ENCODE measurements at regions not wholly inside any gene's neighbourhood (a gene's known extent, or its start where the extent isn't known, plus 50 kb on each side); places are given as distances from the start of the nearest gene placed in this dataset.

DNA sequence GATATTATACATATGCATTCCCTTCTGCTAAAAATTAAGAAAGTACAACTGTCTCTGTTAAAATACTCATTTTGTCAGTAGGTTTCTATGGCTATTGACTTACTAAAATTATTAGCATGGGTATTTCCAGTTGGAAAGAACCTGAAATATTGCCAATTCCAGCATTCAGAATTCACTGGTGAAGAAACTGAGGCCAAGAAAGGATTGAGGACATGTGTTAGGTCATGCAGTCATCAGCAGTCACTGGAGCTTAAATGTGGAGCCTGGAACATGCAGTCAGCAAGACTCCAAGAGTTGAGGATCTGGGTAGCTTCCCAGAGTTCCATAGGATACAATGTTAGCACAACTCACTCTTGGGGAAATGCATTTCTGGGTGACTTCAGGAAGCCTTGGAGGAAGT, 1335.6 kb downstream of the AACS start:
- DNase-seq (ENCODE audit: low spot score) = no peak
- Mint-ChIP-seq H3K9me3 (peaks cover 8% of the 10 kb centered on the region), H3K36me3 (ENCODE audit: low read depth) (no peaks in the 10 kb centered on the region), H3K4me3 (no peak overlapping the region), H3K27ac (no peak overlapping the region), H3K4me1 (ENCODE audit: low read depth) (no peaks in the 10 kb centered on the region), H3K27me3 (ENCODE audit: insufficient read depth) (no peaks in the 10 kb centered on the region)
- intact Hi-C loops (cut with micrococcal nuclease) = no loop called here

DNA sequence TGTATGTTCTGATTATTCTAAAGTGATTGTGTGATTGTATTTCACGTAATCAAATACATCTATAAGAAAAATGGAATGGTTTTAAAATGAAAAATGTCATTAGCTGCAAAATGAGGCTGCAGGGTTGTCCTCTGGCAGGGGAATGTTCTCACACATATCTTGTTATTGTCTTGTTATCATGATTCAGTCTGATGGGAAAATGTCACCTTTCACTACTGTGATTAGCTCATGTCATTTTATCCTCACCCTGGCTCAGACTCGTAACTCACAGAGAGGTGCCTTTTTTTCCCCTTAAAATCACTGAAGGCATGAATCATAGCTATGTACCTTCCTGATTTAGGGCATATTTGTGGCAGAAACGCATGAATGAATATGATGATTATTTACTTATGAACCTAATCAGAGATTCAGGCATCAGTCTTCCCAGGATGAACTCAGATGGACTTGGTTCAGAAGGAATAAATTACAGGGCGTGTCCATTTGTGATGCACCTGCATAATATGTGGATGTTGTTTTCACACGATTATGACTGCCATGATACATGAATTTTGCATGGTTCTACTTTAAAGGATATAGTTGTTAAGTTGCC, 1339.2 kb downstream of the AACS start:
- DNase-seq (ENCODE audit: low spot score) = no peak
- no peak overlapping the region for H3K27ac Mint-ChIP-seq
- no peaks in the 10 kb centered on the region for H3K27me3 Mint-ChIP-seq (ENCODE audit: insufficient read depth)
- intact Hi-C loops (cut with micrococcal nuclease) = no loop called here
- no peaks in the 10 kb centered on the region for H3K36me3 Mint-ChIP-seq (ENCODE audit: low read depth)
- H3K4me1 Mint-ChIP-seq (ENCODE audit: low read depth) = no peaks in the 10 kb centered on the region
- peaks cover 6% of the 10 kb centered on the region for H3K9me3 Mint-ChIP-seq
- H3K4me3 Mint-ChIP-seq = no peak overlapping the region

GRCh38 chr12:126418400-126418799, 1353.2 kb downstream of the AACS start:
- H3K36me3 Mint-ChIP-seq (ENCODE audit: low read depth) = no peaks in the 10 kb centered on the region
- H3K27ac Mint-ChIP-seq = no peak overlapping the region
- peaks cover 5% of the 10 kb centered on the region for H3K9me3 Mint-ChIP-seq
- H3K4me1 Mint-ChIP-seq (ENCODE audit: low read depth) = no peaks in the 10 kb centered on the region
- no peak overlapping the region for H3K4me3 Mint-ChIP-seq
- no peaks in the 10 kb centered on the region for H3K27me3 Mint-ChIP-seq (ENCODE audit: insufficient read depth)
- no peak for DNase-seq (ENCODE audit: low spot score)
- intact Hi-C loops (cut with micrococcal nuclease) = no loop called here

DNA sequence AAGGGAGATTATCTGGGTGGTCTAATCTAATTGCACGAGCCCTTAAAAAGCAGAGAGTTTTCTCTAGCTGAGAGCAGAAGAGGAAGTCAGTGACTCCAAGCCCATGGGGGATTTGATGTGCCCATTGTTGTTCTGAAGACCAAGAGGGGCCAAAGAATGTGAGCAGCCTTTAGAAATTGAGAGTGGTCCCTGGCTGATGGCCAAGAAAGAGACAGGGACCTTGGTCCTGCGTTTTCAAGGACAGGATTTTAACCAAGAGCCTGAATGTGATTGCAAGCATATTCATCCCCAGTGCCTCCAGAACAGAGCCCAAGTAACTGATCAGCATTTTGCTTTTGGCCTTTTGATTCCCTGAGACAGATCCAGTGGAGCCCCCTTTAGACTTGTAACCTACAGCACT, 1353.9 kb downstream of the AACS start:
- Mint-ChIP-seq H3K27me3 (ENCODE audit: insufficient read depth) (no peaks in the 10 kb centered on the region), H3K36me3 (ENCODE audit: low read depth) (no peaks in the 10 kb centered on the region), H3K9me3 (peaks cover 5% of the 10 kb centered on the region), H3K27ac (no peak overlapping the region), H3K4me1 (ENCODE audit: low read depth) (no peaks in the 10 kb centered on the region), H3K4me3 (no peak overlapping the region)
- no peak for DNase-seq (ENCODE audit: low spot score)
- intact Hi-C loops (cut with micrococcal nuclease) = no loop called here

GRCh38 chr12:126424696-126425095, 1359.5 kb downstream of the AACS start:
- H3K4me3 Mint-ChIP-seq = no peak overlapping the region

DNA sequence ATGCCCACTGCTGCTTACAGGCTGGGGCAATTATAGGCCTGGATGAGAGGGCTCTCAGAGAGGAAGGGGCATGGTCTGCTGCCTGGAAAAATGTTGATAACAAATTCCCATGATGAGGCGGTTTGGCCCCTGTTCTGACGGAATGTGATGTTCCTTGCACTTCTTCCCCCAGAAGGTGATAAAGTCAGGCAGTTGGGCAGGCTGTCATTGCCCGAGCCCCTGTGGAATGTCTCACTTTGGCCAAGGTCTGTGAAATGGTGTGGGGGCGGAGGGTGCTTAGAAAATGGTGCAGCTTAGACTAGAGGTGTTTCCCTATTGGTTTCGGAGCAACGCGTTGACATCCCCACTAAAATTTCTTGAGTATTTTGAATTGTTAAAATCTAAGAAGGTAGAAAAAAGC, 1360.0 kb downstream of the AACS start:
- no peaks in the 10 kb centered on the region for H3K27me3 Mint-ChIP-seq (ENCODE audit: insufficient read depth)
- H3K4me1 Mint-ChIP-seq (ENCODE audit: low read depth) = no peaks in the 10 kb centered on the region
- no peaks in the 10 kb centered on the region for H3K36me3 Mint-ChIP-seq (ENCODE audit: low read depth)
- no peak overlapping the region for H3K4me3 Mint-ChIP-seq
- no peak overlapping the region for H3K27ac Mint-ChIP-seq
- intact Hi-C loops (cut with micrococcal nuclease) = no loop called here
- DNase-seq (ENCODE audit: low spot score) = no peak
- no peaks in the 10 kb centered on the region for H3K9me3 Mint-ChIP-seq

More at GRCh38 chr12:126424696-126425095, 1359.5 kb downstream of the AACS start:
- Mint-ChIP-seq H3K4me1 (ENCODE audit: low read depth) (no peaks in the 10 kb centered on the region), H3K27ac (no peak overlapping the region), H3K27me3 (ENCODE audit: insufficient read depth) (no peaks in the 10 kb centered on the region), H3K9me3 (peaks cover 1% of the 10 kb centered on the region), H3K36me3 (ENCODE audit: low read depth) (no peaks in the 10 kb centered on the region)
- intact Hi-C loops (cut with micrococcal nuclease) = no loop called here
- no peak for DNase-seq (ENCODE audit: low spot score)

- Mint-ChIP-seq H3K4me3 (no peak overlapping the region), H3K9me3 (no peaks in the 10 kb centered on the region), H3K27ac (no peak overlapping the region), H3K36me3 (ENCODE audit: low read depth) (no peaks in the 10 kb centered on the region), H3K4me1 (ENCODE audit: low read depth) (no peaks in the 10 kb centered on the region), H3K27me3 (ENCODE audit: insufficient read depth) (no peaks in the 10 kb centered on the region)
- DNase-seq (ENCODE audit: low spot score) = no peak
- intact Hi-C loops (cut with micrococcal nuclease) = no loop called here
Measured at GRCh38 chr12:126428769-126429168, 1363.5 kb downstream of the AACS start.

- H3K9me3 Mint-ChIP-seq = no peaks in the 10 kb centered on the region
Measured at GRCh38 chr12:126430921-126431320, 1365.7 kb downstream of the AACS start.

GRCh38 chr12:126431767-126432166, 1366.5 kb downstream of the AACS start:
- Mint-ChIP-seq H3K4me3 (no peak overlapping the region), H3K9me3 (no peaks in the 10 kb centered on the region), H3K4me1 (ENCODE audit: low read depth) (no peaks in the 10 kb centered on the region), H3K27ac (no peak overlapping the region), H3K36me3 (ENCODE audit: low read depth) (no peaks in the 10 kb centered on the region), H3K27me3 (ENCODE audit: insufficient read depth) (no peaks in the 10 kb centered on the region)
- intact Hi-C loops (cut with micrococcal nuclease) = no loop called here
- DNase-seq (ENCODE audit: low spot score) = no peak

More at GRCh38 chr12:126430921-126431320, 1365.7 kb downstream of the AACS start:
- Mint-ChIP-seq H3K36me3 (ENCODE audit: low read depth) (no peaks in the 10 kb centered on the region), H3K27me3 (ENCODE audit: insufficient read depth) (no peaks in the 10 kb centered on the region), H3K4me3 (no peak overlapping the region), H3K4me1 (ENCODE audit: low read depth) (no peaks in the 10 kb centered on the region), H3K27ac (no peak overlapping the region)
- no peak for DNase-seq (ENCODE audit: low spot score)
- intact Hi-C loops (cut with micrococcal nuclease) = no loop called here

GRCh38 chr12:126432780-126433179, 1367.5 kb downstream of the AACS start:
- H3K36me3 Mint-ChIP-seq (ENCODE audit: low read depth) = no peaks in the 10 kb centered on the region
- intact Hi-C loops (cut with micrococcal nuclease) = no loop called here
- no peak overlapping the region for H3K27ac Mint-ChIP-seq
- no peak for DNase-seq (ENCODE audit: low spot score)
- H3K4me1 Mint-ChIP-seq (ENCODE audit: low read depth) = no peaks in the 10 kb centered on the region
- H3K27me3 Mint-ChIP-seq (ENCODE audit: insufficient read depth) = no peaks in the 10 kb centered on the region
- no peaks in the 10 kb centered on the region for H3K9me3 Mint-ChIP-seq
- no peak overlapping the region for H3K4me3 Mint-ChIP-seq

GRCh38 chr12:126434412-126434985, 1369.3 kb downstream of the AACS start:
- intact Hi-C loops (cut with micrococcal nuclease) = no loop called here
- Mint-ChIP-seq H3K36me3 (ENCODE audit: low read depth) (no peaks in the 10 kb centered on the region), H3K4me1 (ENCODE audit: low read depth) (no peaks in the 10 kb centered on the region), H3K27ac (no peak overlapping the region), H3K27me3 (ENCODE audit: insufficient read depth) (no peaks in the 10 kb centered on the region), H3K9me3 (no peaks in the 10 kb centered on the region), H3K4me3 (no peak overlapping the region)
- DNase-seq (ENCODE audit: low spot score) = no peak

DNA sequence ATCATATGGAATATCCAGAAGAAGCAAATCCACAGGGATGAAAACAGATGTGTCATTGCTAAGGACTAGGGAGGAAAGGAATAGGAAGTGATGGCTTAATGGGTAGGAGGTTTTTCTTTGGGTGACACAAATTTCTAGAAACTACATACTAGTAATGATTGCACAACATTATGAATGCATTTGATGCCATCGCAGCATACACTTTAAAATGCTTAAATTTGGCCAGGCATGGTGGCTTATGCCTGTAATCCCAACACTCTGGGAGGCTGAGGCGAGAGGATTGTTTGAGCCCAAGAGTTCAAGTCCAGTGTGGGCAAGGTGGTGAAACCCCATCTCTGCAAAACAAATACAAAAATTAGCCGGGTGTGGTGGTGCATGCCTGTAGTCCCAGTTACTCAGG, 1370.8 kb downstream of the AACS start:
- Mint-ChIP-seq H3K36me3 (ENCODE audit: low read depth) (no peaks in the 10 kb centered on the region), H3K4me3 (no peak overlapping the region), H3K9me3 (no peaks in the 10 kb centered on the region), H3K27me3 (ENCODE audit: insufficient read depth) (no peaks in the 10 kb centered on the region), H3K4me1 (ENCODE audit: low read depth) (no peaks in the 10 kb centered on the region), H3K27ac (no peak overlapping the region)
- no peak for DNase-seq (ENCODE audit: low spot score)
- intact Hi-C loops (cut with micrococcal nuclease) = no loop called here

- no peaks in the 10 kb centered on the region for H3K27me3 Mint-ChIP-seq (ENCODE audit: insufficient read depth)
- intact Hi-C loops (cut with micrococcal nuclease) = no loop called here
- H3K36me3 Mint-ChIP-seq (ENCODE audit: low read depth) = no peaks in the 10 kb centered on the region
- H3K27ac Mint-ChIP-seq = no peak overlapping the region
- no peaks in the 10 kb centered on the region for H3K9me3 Mint-ChIP-seq
- no peak for DNase-seq (ENCODE audit: low spot score)
- H3K4me1 Mint-ChIP-seq (ENCODE audit: low read depth) = no peaks in the 10 kb centered on the region
- no peak overlapping the region for H3K4me3 Mint-ChIP-seq
Measured at GRCh38 chr12:126437934-126438333, 1372.7 kb downstream of the AACS start.

DNA sequence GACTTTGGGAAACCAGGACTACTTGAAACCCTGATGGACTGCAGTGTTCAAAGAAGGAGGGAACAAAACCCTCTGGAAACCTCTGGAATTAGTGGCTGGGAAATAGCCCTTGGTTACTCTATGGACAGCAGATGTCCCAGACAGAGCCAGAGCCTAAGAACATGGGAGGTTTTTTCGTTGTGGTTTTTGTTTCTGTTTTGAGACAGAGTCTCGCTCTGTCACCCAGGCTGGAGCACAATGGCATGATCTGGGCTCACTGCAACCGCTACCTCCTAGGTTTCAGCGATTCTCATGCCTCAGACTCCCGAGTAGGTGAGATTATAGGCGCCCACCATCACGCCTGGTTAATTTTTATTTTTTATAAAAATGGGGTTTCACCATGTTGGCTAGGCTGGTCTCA, 1378.7 kb downstream of the AACS start:
- no peak overlapping the region for H3K27ac Mint-ChIP-seq
- H3K4me3 Mint-ChIP-seq = no peak overlapping the region
- H3K4me1 Mint-ChIP-seq (ENCODE audit: low read depth) = no peaks in the 10 kb centered on the region
- intact Hi-C loops (cut with micrococcal nuclease) = no loop called here
- peaks cover 5% of the 10 kb centered on the region for H3K9me3 Mint-ChIP-seq
- no peaks in the 10 kb centered on the region for H3K36me3 Mint-ChIP-seq (ENCODE audit: low read depth)
- DNase-seq (ENCODE audit: low spot score) = no peak
- H3K27me3 Mint-ChIP-seq (ENCODE audit: insufficient read depth) = no peaks in the 10 kb centered on the region
